HG03095 (cell line): ENCODE measurements at regions not wholly inside any gene's neighbourhood (a gene's known extent, or its start where the extent isn't known, plus 50 kb on each side); places are given as distances from the start of the nearest gene placed in this dataset.
"Not testable (repeated sequence)": the region's sequence is repeated elsewhere in the genome, so short reads cannot be mapped to it uniquely, and the experiment has no call there.

Experiments
- ATAC-seq: cut with Tn5 transposase; IDR thresholded peaks from one replicate; pipeline ENCODE4 v1.9.1; 2021; ENCODE audit warnings: moderate library complexity; ENCODE audit not compliant: unreplicated experiment

DNA sequence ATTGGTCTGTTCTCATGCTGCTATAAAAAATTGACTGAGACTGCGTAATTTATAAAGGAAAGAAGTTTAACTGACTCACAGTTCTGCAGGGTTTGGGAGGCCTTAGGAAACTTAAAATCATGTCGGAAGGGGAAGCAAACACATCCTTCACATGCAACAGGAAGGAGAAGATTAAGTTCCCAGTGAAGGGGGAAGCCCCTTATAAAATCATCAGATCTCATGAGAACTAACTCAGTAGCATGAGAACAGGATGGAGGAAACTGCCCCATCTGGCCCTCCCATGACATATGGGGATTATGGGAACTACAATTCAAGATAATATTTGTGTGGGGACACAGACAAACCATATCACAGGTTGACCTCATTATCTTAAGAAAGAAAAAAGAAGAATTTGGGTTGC lies 134.5 kb downstream of the PPP1R3A start:
- no peak for ATAC-seq

DNA sequence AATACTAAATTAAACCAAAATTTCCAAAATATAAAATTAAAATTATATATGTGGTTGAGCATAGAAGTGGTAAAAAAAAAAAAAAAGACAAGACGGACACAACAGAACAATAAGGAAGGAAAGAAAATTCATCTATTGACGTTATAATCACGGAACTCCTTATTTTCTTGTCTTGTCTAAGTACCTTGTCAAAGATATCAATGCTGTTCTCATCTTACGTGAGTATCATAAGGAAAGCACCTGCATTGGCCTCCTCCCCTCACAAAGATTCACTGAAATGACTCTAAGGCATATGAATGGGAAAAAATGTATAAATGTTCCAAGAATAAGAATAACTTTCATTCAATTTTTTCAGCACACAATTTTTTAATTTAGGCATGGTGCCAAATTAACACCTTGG lies 135.4 kb downstream of the PPP1R3A start:
- no peak for ATAC-seq

DNA sequence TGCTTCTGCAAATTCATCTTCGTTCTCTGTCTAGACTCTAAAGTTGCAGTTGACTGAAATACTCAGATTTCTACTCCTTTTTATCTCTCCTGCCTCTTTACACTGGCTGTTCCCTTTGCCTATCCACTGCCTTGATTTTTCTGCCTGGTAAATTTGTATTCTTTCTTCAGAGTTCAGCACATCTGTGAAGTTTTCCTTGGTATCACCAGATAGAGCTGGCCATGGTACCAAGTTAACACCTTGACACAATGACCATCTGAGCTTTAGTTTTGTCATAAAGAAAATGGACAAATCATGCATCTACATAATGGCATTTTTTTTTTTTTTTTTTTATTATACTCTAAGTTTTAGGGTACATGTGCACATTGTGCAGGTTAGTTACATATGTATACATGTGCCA lies 143.0 kb downstream of the PPP1R3A start:
- ATAC-seq, result no peak

DNA sequence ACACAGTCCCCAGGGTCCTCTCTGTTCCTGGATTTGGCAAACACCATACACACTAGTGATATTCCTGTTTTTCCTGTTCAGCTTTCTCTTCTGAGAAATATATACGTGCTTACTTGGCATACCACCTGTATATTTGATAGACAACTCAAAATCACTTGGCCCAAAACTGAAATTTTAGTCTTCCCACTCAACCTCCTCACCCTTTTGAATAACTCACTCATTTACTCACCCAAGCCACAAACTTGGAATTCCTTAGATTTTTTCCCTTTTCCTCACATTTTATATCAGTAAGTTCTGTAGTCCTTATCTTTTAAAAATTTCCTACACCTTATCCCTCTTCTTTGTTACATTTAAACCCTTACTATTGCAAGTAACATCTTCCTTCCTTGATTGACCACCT lies 143.4 kb downstream of the PPP1R3A start:
- ATAC-seq, result no peak

DNA sequence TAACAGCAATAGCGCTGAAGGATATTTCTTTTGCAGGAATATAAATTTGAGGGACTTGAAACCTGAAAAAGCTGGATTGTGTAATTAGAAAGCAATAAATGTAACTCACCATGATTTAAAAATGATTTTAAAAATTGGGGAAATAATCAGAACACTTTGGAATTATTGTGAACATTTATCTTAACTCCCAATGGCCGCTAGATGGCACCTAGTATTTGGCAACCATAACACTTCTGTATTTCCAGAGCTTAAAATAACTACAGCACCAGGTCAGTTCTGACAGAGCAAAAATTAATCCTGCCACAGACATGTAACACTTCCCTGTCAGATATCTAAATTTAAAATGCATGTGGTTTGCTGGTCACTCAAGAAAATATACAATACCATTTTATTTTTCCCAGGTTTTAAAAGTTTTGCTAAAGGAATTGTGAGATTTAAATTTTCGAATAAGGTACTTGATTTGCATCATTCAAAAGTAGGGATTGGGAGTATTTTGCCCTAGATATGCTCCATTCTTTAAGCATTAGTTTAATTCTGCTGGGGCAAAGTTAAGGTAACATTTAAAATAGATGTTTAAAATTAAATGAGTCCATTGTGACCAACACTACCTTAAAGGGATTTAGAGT lies 144.5 kb downstream of the PPP1R3A start:
- peak; percentile 94 for ATAC-seq

DNA sequence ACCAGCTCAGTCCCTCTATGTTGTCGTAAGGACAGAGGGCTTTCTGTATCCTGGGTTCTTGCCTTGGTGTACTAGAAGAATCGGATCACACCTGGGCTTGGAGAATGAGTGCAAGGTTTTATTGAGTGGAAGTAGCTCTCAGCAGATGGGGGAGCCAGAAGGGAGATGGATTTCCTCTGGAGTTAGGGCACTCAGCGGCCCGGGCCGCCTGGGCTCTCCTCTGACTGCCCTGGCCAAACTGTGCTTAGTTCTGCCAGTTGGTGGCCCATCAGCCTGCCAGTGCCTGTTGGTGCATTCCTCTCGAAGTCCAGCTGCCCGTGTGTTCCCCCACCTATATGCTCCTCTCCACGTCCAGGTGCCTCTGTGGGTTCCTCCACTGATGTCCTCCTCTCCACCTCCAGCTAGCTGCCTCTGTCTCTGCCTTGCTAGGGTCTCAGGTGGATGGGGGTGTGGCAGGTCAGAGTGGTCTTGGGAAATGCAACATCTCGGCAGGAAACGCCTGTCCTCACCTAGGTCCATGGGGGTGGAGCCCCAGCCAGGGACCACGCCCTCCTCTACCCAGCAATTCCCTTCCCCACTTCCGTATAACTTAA lies 148.6 kb downstream of the PPP1R3A start:
- no peak for ATAC-seq

DNA sequence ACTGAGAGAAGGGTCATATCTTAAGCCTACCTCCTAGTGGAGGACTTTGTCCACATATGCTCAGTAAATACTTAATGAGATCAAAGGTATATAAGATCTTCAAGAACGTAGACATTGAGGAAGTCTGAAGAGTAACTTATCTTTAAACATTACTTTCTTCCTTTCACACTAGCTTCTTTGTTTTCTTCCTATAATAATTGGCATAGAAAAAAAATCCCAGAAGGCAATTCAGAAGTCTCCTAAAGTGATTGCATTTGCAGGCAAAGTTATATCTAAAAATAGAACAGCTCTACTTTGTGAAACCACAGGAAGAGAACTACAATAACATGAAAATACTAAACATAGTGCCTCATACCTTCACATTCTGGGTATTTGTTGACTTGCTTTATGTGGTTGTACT lies 150.4 kb downstream of the PPP1R3A start:
- ATAC-seq, result no peak

DNA sequence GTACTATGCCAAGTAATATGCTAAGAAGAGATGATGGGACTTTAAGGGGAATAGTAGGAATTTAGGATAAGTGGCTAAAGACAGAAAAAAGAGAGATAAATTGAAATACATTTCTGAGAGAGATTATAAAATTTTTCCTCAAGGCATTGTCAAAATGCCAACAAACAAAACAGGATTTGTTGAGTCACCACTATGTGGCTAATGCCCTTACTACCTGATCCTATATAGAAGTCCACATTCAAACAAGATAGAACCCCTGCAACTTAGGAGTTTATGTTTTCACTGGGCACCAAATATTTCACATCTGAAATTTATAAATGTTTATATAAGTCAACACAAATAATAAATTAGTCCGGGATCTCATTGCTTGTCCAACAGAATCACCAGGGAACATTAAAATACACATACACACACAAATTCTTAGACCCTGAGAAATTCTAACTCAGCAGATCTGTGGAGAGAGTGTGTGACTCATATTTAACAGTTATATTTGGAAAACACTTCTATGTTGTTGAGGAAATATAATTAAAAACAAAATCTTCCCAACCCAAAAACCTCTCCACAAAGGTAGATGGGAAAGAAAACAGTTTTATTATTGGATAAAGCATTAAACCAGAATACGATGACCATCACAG lies 154.3 kb downstream of the PPP1R3A start:
- ATAC-seq, result no peak

DNA sequence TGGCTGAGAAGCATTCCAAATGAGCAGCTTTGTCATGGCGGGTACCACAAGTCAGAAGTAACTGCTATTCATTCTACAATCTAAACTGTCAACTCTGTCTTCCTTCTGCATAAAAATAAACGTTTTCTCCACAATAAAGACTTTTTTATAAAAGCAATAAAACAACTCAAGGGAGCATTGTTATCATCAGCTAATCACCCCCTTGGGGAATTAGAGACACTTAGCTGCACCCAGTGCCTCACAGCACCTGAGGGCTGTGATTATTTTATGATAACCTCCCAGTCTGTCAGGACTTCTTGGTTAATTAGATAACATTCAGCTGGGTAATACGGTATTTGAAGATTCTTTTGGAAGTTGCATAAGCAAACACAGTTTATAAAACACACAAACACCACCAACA lies 155.6 kb downstream of the PPP1R3A start:
- ATAC-seq, result no peak

DNA sequence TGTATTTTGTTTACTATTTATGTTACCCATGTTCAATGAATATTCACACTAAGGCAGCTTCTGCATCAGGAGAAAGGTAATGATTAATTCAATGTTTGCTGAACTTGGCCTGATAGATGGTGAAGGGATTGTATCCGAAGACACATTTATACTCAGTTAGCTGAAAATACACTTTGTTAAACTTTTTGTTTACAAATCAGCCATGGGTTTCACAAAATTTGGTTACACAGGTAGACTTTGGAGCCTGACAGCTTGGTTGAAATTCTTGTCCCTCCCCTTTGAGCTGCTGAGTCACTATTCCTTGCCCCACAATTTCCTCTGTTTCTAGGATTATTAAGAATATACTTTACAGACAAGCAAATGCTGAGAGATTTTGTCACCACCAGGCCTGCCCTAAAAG lies 162.6 kb downstream of the PPP1R3A start:
- no peak for ATAC-seq

DNA sequence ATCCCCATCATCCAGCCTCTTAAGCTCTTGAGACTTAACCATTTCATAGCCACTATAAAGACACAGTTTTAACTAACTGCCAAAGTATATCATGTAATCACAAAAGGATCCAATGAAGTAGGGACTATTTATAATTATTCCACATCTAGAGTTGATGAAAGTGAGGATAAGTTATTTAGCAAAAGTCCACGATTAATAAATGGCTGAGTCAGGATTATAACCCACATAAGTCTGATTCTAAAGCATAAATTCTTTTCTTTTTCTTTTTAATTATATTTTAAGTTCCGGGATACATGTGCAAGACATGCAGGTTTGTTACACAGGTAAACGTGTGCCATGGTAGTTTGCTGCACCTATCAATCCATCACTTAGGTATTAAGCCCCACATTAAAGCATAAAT lies 166.1 kb downstream of the PPP1R3A start:
- no peak for ATAC-seq

DNA sequence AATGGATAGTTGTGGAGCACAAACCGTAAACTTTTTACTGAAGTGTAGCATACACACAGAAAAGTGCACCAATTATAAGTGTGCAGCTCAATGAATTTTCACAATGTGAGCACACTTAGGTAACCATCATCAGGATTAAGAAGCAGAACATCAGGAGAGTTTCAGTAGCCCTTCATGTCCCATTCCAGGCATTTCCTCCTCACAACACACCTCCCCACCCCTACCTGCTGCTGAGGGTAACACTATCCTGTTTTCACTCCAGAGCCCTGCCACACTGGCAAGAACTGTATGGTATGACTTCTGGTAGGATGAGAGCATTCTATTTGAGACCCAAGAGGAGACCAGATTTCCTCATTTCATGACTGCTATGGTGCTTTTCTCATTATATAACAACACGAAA lies 166.5 kb downstream of the PPP1R3A start:
- ATAC-seq, result no peak

DNA sequence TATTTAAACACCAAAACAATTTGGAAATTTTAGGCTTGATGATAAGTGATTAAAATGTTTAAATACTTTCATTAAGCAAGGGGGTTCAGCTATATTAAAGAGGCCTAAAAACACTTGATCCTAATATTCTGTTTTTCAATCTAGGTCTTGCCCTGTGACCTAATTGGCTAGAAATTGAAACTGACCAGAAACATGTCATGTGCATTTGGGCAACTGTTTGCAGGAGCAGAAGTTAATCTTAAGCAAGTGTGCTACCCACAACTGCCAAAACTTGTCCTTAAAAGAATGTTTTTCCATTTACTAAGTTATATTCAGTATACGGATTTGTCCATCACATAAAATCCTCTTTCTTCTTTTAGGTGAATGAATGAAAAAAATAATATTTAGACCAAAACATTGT lies 167.3 kb downstream of the PPP1R3A start:
- no peak for ATAC-seq

DNA sequence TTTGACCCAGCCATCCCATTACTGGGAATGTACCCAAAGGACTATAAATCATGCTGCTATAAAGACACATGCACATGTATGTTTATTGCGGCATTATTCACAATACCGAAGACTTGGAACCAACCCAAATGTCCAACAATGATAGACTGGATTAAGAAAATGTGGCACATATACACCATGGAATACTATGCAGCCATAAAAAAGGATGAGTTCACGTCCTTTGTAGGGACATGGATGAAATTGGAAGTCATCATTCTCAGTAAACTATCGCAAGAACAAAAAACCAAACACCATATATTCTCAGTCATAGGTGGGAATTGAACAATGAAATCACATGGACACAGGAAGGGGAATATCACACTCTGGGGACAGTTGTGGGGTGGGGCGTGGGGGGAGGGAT lies 170.4 kb downstream of the PPP1R3A start:
- ATAC-seq, result not testable (repeated sequence)

DNA sequence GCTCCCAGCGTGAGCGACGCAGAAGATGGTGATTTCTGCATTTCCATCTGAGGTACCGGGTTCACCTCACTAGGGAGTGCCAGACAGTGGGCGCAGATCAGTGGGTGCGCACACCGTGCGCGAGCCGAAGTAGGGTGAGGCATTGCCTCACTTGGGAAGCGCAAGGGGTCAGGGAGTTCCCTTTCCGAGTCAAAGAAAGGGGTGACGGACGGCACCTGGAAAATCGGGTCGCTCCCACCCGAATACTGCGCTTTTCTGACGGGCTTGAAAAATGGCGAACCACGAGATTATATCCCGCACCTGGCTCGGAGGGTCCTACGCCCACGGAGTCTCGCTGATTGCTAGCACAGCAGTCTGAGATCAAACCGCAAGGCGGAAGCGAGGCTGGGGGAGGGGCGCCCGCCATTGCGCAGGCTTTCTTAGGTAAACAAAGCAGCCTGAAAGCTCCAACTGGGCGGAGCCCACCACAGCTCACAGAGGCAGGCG lies 175.8 kb downstream of the PPP1R3A start:
- ATAC-seq, result not testable (repeated sequence)

DNA sequence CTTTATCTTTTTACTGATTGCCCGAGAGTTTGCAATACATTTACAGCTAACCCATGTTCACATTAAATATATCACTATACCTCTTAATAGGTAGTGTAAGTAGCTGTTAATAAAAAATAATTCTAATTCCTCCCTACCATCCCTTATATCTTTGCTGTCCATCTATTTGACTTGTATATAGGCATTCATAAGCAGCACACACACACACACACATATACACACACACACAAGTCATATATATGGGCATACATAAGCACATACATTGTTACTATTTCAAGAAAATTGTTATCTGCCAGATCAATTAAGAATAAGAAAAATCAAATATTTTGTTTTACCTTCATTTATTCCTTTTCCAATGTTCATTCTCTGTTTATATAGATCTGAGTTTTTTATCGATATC lies 176.4 kb downstream of the PPP1R3A start:
- no peak for ATAC-seq

DNA sequence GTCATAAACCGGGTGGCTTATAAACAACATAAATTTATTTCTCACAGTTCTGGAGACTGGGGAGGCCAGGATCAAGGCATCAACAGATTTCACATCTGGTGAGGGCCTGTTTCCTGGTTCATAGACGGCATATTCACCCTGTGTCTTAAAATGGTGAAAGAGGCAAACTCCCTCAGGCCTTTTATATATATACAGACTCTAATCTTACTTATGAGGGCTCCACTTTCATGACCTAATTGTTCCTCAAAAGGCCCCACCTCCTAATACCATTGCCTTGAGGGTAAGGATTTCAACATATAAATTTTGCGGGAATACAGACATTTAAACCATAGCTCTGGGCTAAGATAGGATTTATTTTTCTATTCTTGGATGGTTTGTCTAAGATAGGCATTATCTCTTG lies 187.2 kb downstream of the PPP1R3A start:
- ATAC-seq, result no peak

DNA sequence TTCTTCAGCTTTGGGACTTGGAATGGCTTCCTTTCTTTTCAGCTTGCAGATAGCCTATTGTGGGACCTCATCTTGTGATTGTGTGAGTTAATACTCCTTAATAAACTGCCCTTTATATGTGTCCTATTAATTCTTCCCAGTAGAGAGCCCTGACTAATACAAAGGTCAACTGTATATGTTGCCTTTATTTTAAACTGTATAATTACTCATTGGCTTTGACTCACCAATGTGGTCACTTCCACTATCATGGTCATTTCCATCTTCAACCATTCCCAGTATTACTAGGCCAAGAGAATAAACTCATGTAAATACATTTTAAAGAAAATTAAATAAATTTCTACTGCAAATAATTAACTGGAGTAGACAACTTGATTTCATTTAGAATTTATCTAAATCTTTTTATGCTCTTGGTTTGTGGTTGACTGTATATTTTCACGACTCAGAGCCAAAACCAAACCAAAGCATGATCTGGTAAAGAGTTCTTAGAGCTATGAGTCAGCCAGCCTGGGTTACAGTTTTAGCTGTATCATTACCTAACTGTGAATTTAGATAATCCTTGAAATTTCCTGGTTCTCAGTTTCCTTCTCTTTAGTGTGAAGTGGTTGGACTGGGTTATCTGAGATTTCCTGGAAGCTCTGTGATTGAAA lies 188.4 kb downstream of the PPP1R3A start:
- no peak for ATAC-seq

DNA sequence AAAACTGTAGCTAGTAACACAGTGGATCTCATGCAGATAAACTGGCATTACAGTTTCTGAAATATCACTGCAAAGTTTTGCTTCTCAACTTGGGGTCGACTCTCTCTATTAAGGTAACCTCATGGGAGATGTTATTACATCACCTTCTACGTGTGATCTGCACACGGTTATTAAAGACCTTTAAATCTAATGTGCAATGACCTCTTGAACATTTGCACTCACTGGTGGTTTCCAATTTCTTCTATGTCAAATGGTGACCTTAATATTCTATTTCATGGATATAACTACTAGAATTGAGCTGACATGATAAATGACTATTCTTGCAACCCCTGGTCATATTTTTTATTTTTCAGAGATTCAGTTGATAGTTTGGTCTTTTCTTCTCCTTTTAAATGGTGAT lies 191.3 kb downstream of the PPP1R3A start:
- no peak for ATAC-seq

DNA sequence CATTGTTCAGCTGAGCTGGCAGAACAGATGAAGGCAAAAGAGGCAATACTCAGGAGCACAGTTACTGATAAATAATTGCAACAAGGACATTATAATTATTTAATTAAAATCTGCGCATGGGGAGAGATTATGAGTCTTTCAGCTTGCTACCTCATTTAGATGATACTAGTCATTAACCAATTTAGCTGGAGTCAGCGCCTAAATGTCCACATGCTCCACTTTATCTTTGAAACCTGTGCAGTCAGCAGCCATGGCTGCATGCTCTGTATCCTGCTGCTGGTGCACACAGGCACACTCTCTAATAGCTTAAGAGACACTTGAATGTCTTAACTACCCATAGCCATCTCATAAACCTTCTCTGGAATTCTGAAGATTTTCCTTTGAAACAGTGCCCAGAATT lies 196.8 kb downstream of the PPP1R3A start:
- ATAC-seq, result no peak

DNA sequence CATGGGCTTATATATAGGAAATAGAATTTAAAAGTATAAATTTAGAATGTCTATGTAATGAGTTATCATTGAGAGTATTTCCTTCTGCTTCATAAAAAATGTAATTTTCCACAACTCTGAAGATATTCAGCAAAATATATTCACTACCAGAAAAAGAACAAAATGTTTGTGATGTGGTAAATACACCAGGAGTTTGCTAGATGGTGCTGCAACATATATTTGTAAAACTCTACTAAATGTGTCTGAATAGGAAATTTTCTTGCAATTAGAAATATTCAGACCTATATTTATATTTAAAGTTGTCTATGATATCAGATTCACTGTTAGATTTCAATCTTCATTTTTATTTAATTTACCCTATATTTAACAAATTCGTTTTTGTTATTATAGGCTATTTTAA lies 201.1 kb downstream of the PPP1R3A start:
- ATAC-seq, result no peak
